HEK293T (cell line): ENCODE measurements at regions not wholly inside any gene's neighbourhood (a gene's known extent, or its start where the extent isn't known, plus 50 kb on each side); places are given as distances from the start of the nearest gene placed in this dataset.

Source experiments
- ARNT ChIP-seq: fragments of 450-650 bp; IDR thresholded peaks from 2 replicates; pipeline ENCODE4 v1.6.1; 2017; ENCODE audit warnings: mild to moderate bottlenecking
- ELF4 ChIP-seq: fragments of 450-650 bp; IDR thresholded peaks from 2 replicates; pipeline ENCODE4 v1.6.1; 2017; ENCODE audit warnings: antibody characterized with exemption
- FOXA1 ChIP-seq: fragments of 450-650 bp; IDR thresholded peaks from 2 replicates; pipeline ENCODE4 v1.6.1; 2016; ENCODE audit warnings: mild to moderate bottlenecking
- FOXK2 ChIP-seq: fragments of 450-650 bp; IDR thresholded peaks from 2 replicates; pipeline ENCODE4 v1.6.1; 2016; ENCODE audit warnings: mild to moderate bottlenecking

DNA sequence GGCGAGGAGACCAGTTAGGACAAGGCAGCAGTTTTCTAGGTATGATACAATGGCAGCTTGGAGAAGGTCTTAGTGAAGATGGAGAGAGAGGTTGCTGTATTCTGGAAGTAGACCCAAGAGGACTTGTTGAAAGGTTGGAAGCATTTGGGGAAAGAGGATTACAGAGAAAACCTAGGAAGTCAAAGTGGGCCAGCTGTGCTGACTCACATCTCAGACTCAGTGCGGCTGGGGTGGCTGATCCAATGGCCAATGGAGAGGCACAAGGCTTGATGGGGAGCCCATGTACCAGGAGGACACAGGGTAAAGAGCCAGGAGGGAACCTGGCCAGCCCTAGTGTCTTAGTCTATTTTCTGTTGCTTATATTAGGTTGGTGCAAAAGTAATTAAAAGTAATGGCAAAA, 194.5 kb upstream of the GALNT17 start:
- TF ChIP-seq FOXA1 = no peak
- TF ChIP-seq ELF4 = no peak
- TF ChIP-seq ARNT = no peak
- TF ChIP-seq FOXK2 = no peak
